Thyroid gland (tissue), 4 donors: ENCODE measurements at regions not wholly inside any gene's neighbourhood (a gene's known extent, or its start where the extent isn't known, plus 50 kb on each side); places are given as distances from the start of the nearest gene placed in this dataset.

ENCODE experiments used
- DNase-seq, 2 donors: peaks; one replicate each; pipeline ENCODE4 v3.0.0-alpha.2; 2019
- H3K27ac ChIP-seq, 3 donors: fragments of 200-600 bp; sonication (generic); 1 replicate in 2 of 3; 2 replicates in 1 of 3; pipeline ENCODE4 v1.5.1; 2016 to 2019; ENCODE audit warnings: mild to moderate bottlenecking in 1 of 3, moderate library complexity in 1 of 3
- H3K27me3 ChIP-seq: fragments of 200-600 bp; sonication (generic); one replicate; pipeline ENCODE4 v1.5.1; 2019
- H3K36me3 ChIP-seq, 2 donors: fragments of 200-600 bp; sonication (generic); one replicate each; pipeline ENCODE4 v1.5.1; 2016 to 2019
- H3K4me1 ChIP-seq, 2 donors: fragments of 200-600 bp; sonication (generic); one replicate each; pipeline ENCODE4 v1.5.1; 2017 to 2019
- H3K4me3 ChIP-seq, 3 donors: fragments of 200-600 bp; sonication (generic); replicated peaks in 1 of 3; 1 replicate in 2 of 3; 2 replicates in 1 of 3; pipeline ENCODE4 v1.5.1; 2016; ENCODE audit warnings: mild to moderate bottlenecking in 1 of 3
- H3K9me3 ChIP-seq: fragments of 200-600 bp; sonication (generic); one replicate; pipeline ENCODE4 v1.5.1; 2017
- CTCF ChIP-seq, 6 experiments: fragments of 200-600 bp in 3 of 6; fragments of 450-650 bp in 3 of 6; sonication (generic) in 3 of 6; IDR thresholded peaks; one replicate each; pipeline ENCODE4 v1.5.1; 2016 to 2019; ENCODE audit warnings: antibody characterized with exemption in 6 of 6, mild to moderate bottlenecking in 2 of 6, inconsistent platforms in 1 of 6, moderate library complexity in 1 of 6
- POLR2A ChIP-seq, 2 donors: fragments of 450-650 bp; IDR thresholded peaks; one replicate each; pipeline ENCODE4 v1.6.1; 2017; ENCODE audit warnings: antibody characterized with exemption in 2 of 2, mild to moderate bottlenecking in 2 of 2, moderate library complexity in 1 of 2
- WGBS, 2 donors: methylation state at CpG; one replicate each; pipeline ENCODE4 v1.1.5; 2017; 5-methylcytosine and 5-hydroxymethylcytosine counted together
- intact Hi-C: fragments of 100-400 bp; cut with DNase I; formaldehyde crosslinking; loops from one replicate; pipeline ENCODE4 v1.15.1; 2023

DNA sequence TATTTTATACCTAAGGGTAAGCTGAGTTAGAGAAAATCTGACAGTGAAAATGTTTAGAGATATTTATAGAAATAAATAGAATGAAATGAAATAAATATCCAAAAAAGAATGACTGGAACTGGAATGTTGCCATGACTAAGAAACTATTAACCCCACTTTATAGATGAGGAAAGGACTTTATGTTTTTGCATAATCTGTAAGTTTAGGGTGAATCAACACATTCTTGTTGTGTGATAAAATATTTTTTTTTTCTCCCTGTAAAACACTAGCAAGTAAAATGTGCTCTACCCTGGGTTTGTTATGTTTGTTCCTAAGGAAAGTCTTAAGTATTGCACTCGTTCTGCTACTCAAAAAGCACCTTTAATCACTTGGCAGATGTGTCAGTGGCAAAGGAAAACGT lies 83.8 kb upstream of the KL start:
- Histone ChIP-seq H3K9me3 (no peaks in the 10 kb centered on the region), H3K36me3 (no peaks in the 10 kb centered on the region), H3K27me3 (no peaks in the 10 kb centered on the region), H3K27ac (no peak overlapping the region), H3K4me1 (no peaks in the 10 kb centered on the region), H3K4me3 (no peak overlapping the region)
- no peak for DNase-seq
- intact Hi-C loops = no loop called here
- TF ChIP-seq POLR2A (IDR thresholded peaks at IDR 0.05) (no peak), CTCF (IDR thresholded peaks at IDR 0.05) (no peak)
- 35 to 36% methylated on average over 2 of the region's 2 CpGs for WGBS, 2 donors

- 94 to 96% methylated on average over 3 of the region's 3 CpGs for WGBS, 2 donors
- H3K4me3 ChIP-seq = no peak overlapping the region
- TF ChIP-seq POLR2A (IDR thresholded peaks at IDR 0.05) (no peak), CTCF (IDR thresholded peaks at IDR 0.05) (no peak)
- no peaks in the 10 kb centered on the region for H3K9me3 ChIP-seq
- H3K36me3 ChIP-seq = no peaks in the 10 kb centered on the region
- no peaks in the 10 kb centered on the region for H3K4me1 ChIP-seq
- H3K27ac ChIP-seq = no peak overlapping the region
- DNase-seq = no peak
- intact Hi-C loops = no loop called here
- no peaks in the 10 kb centered on the region for H3K27me3 ChIP-seq
Observed at GRCh38 chr13:32936716-32937115, 79.5 kb upstream of the KL start.

DNA sequence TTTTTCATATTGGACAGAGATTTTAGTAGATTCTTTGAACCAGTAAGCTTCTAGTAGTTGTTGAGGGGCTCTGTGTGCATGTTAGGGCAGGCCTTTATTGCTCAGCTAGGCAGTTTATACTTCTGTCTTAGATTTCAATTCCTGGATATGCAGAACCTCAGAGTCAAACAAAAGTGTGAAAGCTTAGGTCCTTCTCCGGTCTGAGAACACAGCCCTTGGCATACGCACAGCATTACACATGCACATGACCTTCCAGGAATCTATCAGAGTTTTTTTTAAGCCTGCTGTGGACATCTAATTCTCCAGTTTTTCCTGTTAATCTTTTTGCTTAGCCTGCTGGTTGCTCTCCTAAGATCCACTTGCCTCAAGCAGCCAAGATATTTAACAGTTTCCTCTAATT lies 77.9 kb upstream of the KL start:
- no peaks in the 10 kb centered on the region for H3K36me3 ChIP-seq
- H3K27me3 ChIP-seq = no peaks in the 10 kb centered on the region
- H3K9me3 ChIP-seq = no peaks in the 10 kb centered on the region
- TF ChIP-seq POLR2A (IDR thresholded peaks at IDR 0.05) (no peak), CTCF (IDR thresholded peaks at IDR 0.05) (no peak)
- intact Hi-C loops = no loop called here
- no peaks in the 10 kb centered on the region for H3K4me1 ChIP-seq
- H3K4me3 ChIP-seq = no peak overlapping the region
- DNase-seq = no peak
- H3K27ac ChIP-seq = no peak overlapping the region
- WGBS, 2 donors = 86 to 96% methylated on average over 2 of the region's 2 CpGs

DNA sequence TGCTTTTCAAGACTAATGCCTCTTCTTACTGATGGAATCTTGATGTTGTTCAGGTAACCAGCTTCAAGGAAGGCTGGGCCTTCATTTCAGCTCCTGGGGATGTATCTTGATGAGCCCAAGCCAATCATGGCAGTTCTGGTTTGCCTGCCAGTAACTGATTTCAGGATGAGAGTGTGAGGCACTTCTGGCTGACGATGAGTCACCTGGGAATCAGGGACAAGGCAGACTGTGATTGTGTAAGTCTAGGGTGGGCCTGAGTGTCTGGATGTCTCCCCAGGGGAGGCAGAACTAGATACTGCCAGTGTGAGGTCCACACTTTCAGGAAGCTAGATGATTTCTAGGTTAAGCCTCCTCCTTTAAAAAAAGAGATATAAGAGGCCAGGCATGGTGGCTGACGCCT lies 77.3 kb upstream of the KL start:
- WGBS, 2 donors = 96 to 100% methylated on average over 2 of the region's 2 CpGs
- Histone ChIP-seq H3K36me3 (no peaks in the 10 kb centered on the region), H3K27ac (no peak overlapping the region), H3K4me3 (no peak overlapping the region), H3K27me3 (no peaks in the 10 kb centered on the region), H3K9me3 (no peaks in the 10 kb centered on the region), H3K4me1 (no peaks in the 10 kb centered on the region)
- TF ChIP-seq CTCF (IDR thresholded peaks at IDR 0.05) (no peak), POLR2A (IDR thresholded peaks at IDR 0.05) (no peak)
- intact Hi-C loops = no loop called here
- DNase-seq = no peak

- H3K27ac ChIP-seq = no peak overlapping the region
- 13 to 18% methylated on average over 4 of the region's 4 CpGs for WGBS, 2 donors
Observed at GRCh38 chr13:32940601-32941000, 75.6 kb upstream of the KL start.

More at GRCh38 chr13:32940601-32941000, 75.6 kb upstream of the KL start:
- no peaks in the 10 kb centered on the region for H3K9me3 ChIP-seq
- no peaks in the 10 kb centered on the region for H3K36me3 ChIP-seq
- no peaks in the 10 kb centered on the region for H3K27me3 ChIP-seq
- no peak for TF ChIP-seq POLR2A (IDR thresholded peaks at IDR 0.05)
- TF ChIP-seq CTCF (IDR thresholded peaks at IDR 0.05) = no peak
- DNase-seq = no peak
- no peaks in the 10 kb centered on the region for H3K4me1 ChIP-seq
- no peak overlapping the region for H3K4me3 ChIP-seq
- intact Hi-C loops = no loop called here
